ENCODE measurements at regions not wholly inside any gene's neighbourhood (a gene's known extent, or its start where the extent isn't known, plus 50 kb on each side); places are given as distances from the start of the nearest gene placed in this dataset.

DNA sequence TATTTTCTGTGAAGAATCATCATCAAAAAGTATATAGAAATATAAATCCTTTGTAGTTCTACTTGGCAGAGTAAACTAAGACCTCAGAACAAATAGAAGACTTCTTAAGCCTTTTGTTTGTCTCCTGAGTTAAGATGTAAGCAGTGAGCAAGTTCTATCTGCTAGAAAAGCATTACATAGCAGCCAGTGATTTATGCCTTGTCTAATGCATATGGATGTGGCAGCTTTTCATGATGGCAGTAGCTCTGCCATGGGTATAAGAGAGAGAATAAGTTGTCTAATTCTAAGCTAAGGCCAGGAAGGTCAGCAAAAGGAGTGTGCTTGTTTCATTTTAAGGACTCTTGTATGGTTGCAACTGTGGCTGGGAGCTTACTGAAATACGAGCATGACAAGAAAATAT is 920.2 kb downstream of the GRIK2 start:
- no peaks in the 10 kb centered on the region for H3K4me1 ChIP-seq (ENCODE audit: control insufficient read depth, insufficient read depth, low read length)
- BruUV-seq (replicated peaks) = no TSS peak
- ChIA-PET CTCF (no interaction called here), POLR2A (no interaction called here)
- intact Hi-C loops (cut with micrococcal nuclease; ENCODE audit: unreplicated experiment) (no loop called here), in situ Hi-C loops (cut with HindIII; ENCODE audit: low pct_unique_long_range_greater_than_20kb, low sequenced_read_pairs) (no loop called here)
- no peak overlapping the region for H3K4me3 ChIP-seq (ENCODE audit: low read depth in 2 of 2, low read length in 2 of 2)
- H3K27me3 ChIP-seq (ENCODE audit: control insufficient read depth, insufficient read depth, low read length) = no peaks in the 10 kb centered on the region
- H3K36me3 ChIP-seq (ENCODE audit: control insufficient read depth, insufficient read depth, low read length) = no peaks in the 10 kb centered on the region
- ATAC-seq = no peak
- DNase-seq (ENCODE audit: low read depth, low spot score) = no peak
- no peaks in the 10 kb centered on the region for H3K9me3 ChIP-seq (ENCODE audit: control insufficient read depth, insufficient read depth, low read depth, low read length)
- H3K27ac ChIP-seq (ENCODE audit: low read length) = no peak overlapping the region
- TF ChIP-seq, protein P1, sequence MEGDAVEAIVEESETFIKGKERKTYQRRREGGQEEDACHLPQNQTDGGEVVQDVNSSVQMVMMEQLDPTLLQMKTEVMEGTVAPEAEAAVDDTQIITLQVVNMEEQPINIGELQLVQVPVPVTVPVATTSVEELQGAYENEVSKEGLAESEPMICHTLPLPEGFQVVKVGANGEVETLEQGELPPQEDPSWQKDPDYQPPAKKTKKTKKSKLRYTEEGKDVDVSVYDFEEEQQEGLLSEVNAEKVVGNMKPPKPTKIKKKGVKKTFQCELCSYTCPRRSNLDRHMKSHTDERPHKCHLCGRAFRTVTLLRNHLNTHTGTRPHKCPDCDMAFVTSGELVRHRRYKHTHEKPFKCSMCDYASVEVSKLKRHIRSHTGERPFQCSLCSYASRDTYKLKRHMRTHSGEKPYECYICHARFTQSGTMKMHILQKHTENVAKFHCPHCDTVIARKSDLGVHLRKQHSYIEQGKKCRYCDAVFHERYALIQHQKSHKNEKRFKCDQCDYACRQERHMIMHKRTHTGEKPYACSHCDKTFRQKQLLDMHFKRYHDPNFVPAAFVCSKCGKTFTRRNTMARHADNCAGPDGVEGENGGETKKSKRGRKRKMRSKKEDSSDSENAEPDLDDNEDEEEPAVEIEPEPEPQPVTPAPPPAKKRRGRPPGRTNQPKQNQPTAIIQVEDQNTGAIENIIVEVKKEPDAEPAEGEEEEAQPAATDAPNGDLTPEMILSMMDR (IDR thresholded peaks at IDR 0.05) = no peak

DNA sequence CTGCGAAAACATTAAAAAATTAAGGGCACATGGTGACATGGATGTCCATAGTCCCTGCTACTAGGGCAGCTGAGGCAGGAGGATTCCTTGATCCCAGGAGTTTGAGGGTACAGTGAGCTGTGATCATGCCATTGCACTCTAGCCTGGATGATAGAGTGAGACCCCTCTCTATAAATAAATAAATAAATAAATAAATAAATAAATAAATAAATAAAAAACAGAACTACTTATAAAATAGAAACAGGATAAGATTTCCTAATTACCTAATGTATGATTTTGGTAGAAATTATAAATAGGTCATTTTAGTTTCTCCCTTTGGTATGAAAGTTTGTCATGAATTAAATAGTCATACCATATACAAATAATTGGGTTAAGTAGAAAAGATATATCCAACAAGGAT is 916.2 kb downstream of the GRIK2 start:
- Histone ChIP-seq H3K4me3 (ENCODE audit: low read depth in 2 of 2, low read length in 2 of 2) (no peak overlapping the region), H3K27me3 (ENCODE audit: control insufficient read depth, insufficient read depth, low read length) (no peaks in the 10 kb centered on the region), H3K9me3 (ENCODE audit: control insufficient read depth, insufficient read depth, low read depth, low read length) (no peaks in the 10 kb centered on the region), H3K27ac (ENCODE audit: low read length) (no peak overlapping the region), H3K36me3 (ENCODE audit: control insufficient read depth, insufficient read depth, low read length) (no peaks in the 10 kb centered on the region), H3K4me1 (ENCODE audit: control insufficient read depth, insufficient read depth, low read length) (no peaks in the 10 kb centered on the region)
- TF ChIP-seq, protein P2, sequence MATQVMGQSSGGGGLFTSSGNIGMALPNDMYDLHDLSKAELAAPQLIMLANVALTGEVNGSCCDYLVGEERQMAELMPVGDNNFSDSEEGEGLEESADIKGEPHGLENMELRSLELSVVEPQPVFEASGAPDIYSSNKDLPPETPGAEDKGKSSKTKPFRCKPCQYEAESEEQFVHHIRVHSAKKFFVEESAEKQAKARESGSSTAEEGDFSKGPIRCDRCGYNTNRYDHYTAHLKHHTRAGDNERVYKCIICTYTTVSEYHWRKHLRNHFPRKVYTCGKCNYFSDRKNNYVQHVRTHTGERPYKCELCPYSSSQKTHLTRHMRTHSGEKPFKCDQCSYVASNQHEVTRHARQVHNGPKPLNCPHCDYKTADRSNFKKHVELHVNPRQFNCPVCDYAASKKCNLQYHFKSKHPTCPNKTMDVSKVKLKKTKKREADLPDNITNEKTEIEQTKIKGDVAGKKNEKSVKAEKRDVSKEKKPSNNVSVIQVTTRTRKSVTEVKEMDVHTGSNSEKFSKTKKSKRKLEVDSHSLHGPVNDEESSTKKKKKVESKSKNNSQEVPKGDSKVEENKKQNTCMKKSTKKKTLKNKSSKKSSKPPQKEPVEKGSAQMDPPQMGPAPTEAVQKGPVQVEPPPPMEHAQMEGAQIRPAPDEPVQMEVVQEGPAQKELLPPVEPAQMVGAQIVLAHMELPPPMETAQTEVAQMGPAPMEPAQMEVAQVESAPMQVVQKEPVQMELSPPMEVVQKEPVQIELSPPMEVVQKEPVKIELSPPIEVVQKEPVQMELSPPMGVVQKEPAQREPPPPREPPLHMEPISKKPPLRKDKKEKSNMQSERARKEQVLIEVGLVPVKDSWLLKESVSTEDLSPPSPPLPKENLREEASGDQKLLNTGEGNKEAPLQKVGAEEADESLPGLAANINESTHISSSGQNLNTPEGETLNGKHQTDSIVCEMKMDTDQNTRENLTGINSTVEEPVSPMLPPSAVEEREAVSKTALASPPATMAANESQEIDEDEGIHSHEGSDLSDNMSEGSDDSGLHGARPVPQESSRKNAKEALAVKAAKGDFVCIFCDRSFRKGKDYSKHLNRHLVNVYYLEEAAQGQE (IDR thresholded peaks at IDR 0.05; ENCODE audit: insufficient read depth in 1 of 2, low read depth in 2 of 2, low read length in 1 of 2) = no peak
- TF ChIP-seq POLR2AphosphoS5 (IDR thresholded peaks at IDR 0.05; ENCODE audit: low read depth, low read length) = no peak
- TF ChIP-seq, protein P1 (IDR thresholded peaks at IDR 0.05) = no peak
- TF ChIP-seq SIN3A (IDR thresholded peaks at IDR 0.05; ENCODE audit: borderline replicate concordance, insufficient read depth, low read depth, low read length) = no peak
- no peak for TF ChIP-seq TCF7L2 (IDR thresholded peaks at IDR 0.05; ENCODE audit: low read depth, low read length)
- intact Hi-C loops (cut with micrococcal nuclease; ENCODE audit: unreplicated experiment) (no loop called here), in situ Hi-C loops (cut with HindIII; ENCODE audit: low pct_unique_long_range_greater_than_20kb, low sequenced_read_pairs) (no loop called here)
- DNase-seq (ENCODE audit: low read depth, low spot score) = no peak
- ATAC-seq = no peak
- POLR2A ChIA-PET = no interaction called here
- no TSS peak for BruUV-seq (replicated peaks)
- CTCF ChIA-PET = no interaction called here

DNA sequence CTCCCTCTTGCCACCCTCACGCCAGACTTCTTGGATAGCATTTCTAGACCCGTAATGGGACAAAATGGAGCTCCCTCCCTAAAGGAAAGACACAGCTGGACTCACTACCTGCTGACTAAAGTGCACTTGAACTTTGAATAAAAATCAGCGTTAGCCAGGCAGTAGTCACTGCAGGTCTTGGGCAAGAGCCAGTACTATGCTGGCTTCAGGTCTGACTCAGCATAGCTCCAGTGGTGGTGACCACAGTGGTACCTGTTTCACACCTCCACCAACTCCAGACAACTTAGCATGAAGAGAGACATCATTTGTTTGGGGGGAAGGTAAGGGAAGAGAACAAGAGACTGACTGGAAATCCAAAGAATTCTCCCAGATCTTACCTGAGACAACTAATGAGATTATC is 906.8 kb downstream of the GRIK2 start:
- ATAC-seq (no peak), DNase-seq (ENCODE audit: low read depth, low spot score) (no peak)
- TF ChIP-seq, protein P2 (IDR thresholded peaks at IDR 0.05; ENCODE audit: insufficient read depth in 1 of 2, low read depth in 2 of 2, low read length in 1 of 2) = no peak
- TF ChIP-seq SIN3A (IDR thresholded peaks at IDR 0.05; ENCODE audit: borderline replicate concordance, insufficient read depth, low read depth, low read length) (no peak), POLR2AphosphoS5 (IDR thresholded peaks at IDR 0.05; ENCODE audit: low read depth, low read length) (no peak), TCF7L2 (IDR thresholded peaks at IDR 0.05; ENCODE audit: low read depth, low read length) (no peak)
- TF ChIP-seq, protein P1 (IDR thresholded peaks at IDR 0.05) = no peak
- H3K27ac ChIP-seq (ENCODE audit: low read length) = no peak overlapping the region
- CTCF ChIA-PET = no interaction called here
- no peaks in the 10 kb centered on the region for H3K9me3 ChIP-seq (ENCODE audit: control insufficient read depth, insufficient read depth, low read depth, low read length)
- POLR2A ChIA-PET = no interaction called here
- no peaks in the 10 kb centered on the region for H3K36me3 ChIP-seq (ENCODE audit: control insufficient read depth, insufficient read depth, low read length)
- in situ Hi-C loops (cut with HindIII; ENCODE audit: low pct_unique_long_range_greater_than_20kb, low sequenced_read_pairs) = no loop called here
- intact Hi-C loops (cut with micrococcal nuclease; ENCODE audit: unreplicated experiment) = no loop called here
- no peaks in the 10 kb centered on the region for H3K27me3 ChIP-seq (ENCODE audit: control insufficient read depth, insufficient read depth, low read length)
- no peaks in the 10 kb centered on the region for H3K4me1 ChIP-seq (ENCODE audit: control insufficient read depth, insufficient read depth, low read length)
- BruUV-seq (replicated peaks) = no TSS peak
- H3K4me3 ChIP-seq (ENCODE audit: low read depth in 2 of 2, low read length in 2 of 2) = no peak overlapping the region

Data from Panc1 (cell line).